Breast epithelium (tissue), 3 donors: ENCODE measurements at regions not wholly inside any gene's neighbourhood (a gene's known extent, or its start where the extent isn't known, plus 50 kb on each side); places are given as distances from the start of the nearest gene placed in this dataset.

Experiments used
- POLR2A ChIP-seq: fragments of 450-650 bp; IDR thresholded peaks from one replicate; pipeline ENCODE4 v1.6.1; 2016; ENCODE audit warnings: antibody characterized with exemption, mild to moderate bottlenecking, moderate library complexity
- POLR2AphosphoS5 ChIP-seq, 3 donors: sonication (generic); formaldehyde crosslinking; IDR thresholded peaks; one replicate each; pipeline ENCODE4 v1.6.1; 2017; ENCODE audit warnings: antibody characterized with exemption in 3 of 3
- TF ChIP-seq, protein P1 (sequence below), 3 donors: fragments of 450-650 bp; IDR thresholded peaks; one replicate each; pipeline ENCODE4 v1.5.1; 2016 to 2017; ENCODE audit warnings: antibody characterized with exemption in 3 of 3, mild to moderate bottlenecking in 3 of 3, moderate library complexity in 3 of 3

DNA sequence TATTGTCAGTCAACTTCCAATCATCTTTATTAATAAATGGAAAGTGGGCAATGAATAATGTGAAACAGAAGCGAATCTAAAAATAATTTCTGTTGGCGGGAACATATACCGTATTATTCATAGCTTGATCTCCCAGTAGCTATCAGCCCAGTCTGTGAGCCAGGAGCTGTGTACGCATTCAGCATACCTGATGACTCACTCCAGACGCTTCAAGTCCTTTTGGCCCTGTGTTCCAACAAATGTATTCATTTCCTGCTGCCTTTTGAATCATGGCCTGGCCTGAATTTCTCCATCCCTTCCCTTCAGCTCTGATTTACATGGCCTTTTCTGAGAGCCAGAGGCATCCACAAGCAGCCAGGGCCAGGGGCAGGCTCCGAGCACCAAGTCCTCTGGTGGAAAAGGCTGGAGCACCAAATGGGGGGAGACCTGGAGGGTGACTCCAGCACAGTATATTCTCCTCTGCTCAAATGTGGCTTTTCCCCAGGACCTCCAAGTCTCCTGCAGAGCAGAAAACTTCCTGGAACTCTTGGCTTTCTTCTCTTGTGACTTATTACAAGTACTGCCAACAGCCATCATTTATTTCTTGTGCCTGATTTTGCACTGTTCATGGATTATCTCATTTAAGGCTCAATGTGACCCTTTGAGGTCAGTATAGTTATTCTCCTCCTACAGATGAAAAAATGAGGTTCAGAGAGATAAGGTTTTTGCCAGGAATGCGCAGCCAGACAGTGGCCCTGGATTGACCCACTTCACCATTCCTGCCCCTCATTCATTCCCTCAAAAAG is 108.7 kb downstream of the EN1 start:
- TF ChIP-seq, protein P1, sequence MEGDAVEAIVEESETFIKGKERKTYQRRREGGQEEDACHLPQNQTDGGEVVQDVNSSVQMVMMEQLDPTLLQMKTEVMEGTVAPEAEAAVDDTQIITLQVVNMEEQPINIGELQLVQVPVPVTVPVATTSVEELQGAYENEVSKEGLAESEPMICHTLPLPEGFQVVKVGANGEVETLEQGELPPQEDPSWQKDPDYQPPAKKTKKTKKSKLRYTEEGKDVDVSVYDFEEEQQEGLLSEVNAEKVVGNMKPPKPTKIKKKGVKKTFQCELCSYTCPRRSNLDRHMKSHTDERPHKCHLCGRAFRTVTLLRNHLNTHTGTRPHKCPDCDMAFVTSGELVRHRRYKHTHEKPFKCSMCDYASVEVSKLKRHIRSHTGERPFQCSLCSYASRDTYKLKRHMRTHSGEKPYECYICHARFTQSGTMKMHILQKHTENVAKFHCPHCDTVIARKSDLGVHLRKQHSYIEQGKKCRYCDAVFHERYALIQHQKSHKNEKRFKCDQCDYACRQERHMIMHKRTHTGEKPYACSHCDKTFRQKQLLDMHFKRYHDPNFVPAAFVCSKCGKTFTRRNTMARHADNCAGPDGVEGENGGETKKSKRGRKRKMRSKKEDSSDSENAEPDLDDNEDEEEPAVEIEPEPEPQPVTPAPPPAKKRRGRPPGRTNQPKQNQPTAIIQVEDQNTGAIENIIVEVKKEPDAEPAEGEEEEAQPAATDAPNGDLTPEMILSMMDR (IDR thresholded peaks at IDR 0.05): no peak
- TF ChIP-seq POLR2A (no peak), POLR2AphosphoS5 (IDR thresholded peaks at IDR 0.05) (no peak)
